IMR-90 (cell line): ENCODE measurements at regions not wholly inside any gene's neighbourhood (a gene's known extent, or its start where the extent isn't known, plus 50 kb on each side); places are given as distances from the start of the nearest gene placed in this dataset.

Source experiments
- BHLHE40 ChIP-seq: fragments of 150-350 bp; IDR thresholded peaks from 2 replicates; pipeline ENCODE4 v1.6.1; 2016; ENCODE audit warnings: mild to moderate bottlenecking, low read depth, low read length
- CEBPB ChIP-seq: IDR thresholded peaks from 2 replicates; pipeline ENCODE4 v1.6.1; 2012; ENCODE audit warnings: low read depth, low read length, improper control_type of control experiment
- CTCF ChIP-seq: conservative IDR thresholded peaks from 2 replicates; pipeline ENCODE4 v1.5.1; 2012; ENCODE audit warnings: mild to moderate bottlenecking, low read depth, low read length, improper control_type of control experiment
- POLR2A ChIP-seq: IDR thresholded peaks from 2 replicates; pipeline ENCODE4 v1.6.1; 2012; ENCODE audit warnings: mild to moderate bottlenecking, low read depth, low read length
- RAD21 ChIP-seq: IDR thresholded peaks from 2 replicates; pipeline ENCODE4 v1.6.1; 2012; ENCODE audit warnings: low read length, improper control_type of control experiment
- TF ChIP-seq, protein P1 (sequence below): fragments of 150-350 bp; IDR thresholded peaks from 2 replicates; pipeline ENCODE4 v1.6.1; 2017; ENCODE audit warnings: mild to moderate bottlenecking, antibody characterized with exemption, low read length, low read depth

GRCh38 chr1:38481871-38482826 is 377.4 kb downstream of the RRAGC start:
- TF ChIP-seq POLR2A (no peak), BHLHE40 (no peak), CTCF (no peak), CEBPB (no peak), RAD21 (no peak)
- TF ChIP-seq, protein P1, sequence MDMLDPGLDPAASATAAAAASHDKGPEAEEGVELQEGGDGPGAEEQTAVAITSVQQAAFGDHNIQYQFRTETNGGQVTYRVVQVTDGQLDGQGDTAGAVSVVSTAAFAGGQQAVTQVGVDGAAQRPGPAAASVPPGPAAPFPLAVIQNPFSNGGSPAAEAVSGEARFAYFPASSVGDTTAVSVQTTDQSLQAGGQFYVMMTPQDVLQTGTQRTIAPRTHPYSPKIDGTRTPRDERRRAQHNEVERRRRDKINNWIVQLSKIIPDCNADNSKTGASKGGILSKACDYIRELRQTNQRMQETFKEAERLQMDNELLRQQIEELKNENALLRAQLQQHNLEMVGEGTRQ: no peak
